ENCODE measurements at regions not wholly inside any gene's neighbourhood (a gene's known extent, or its start where the extent isn't known, plus 50 kb on each side); places are given as distances from the start of the nearest gene placed in this dataset.
"Not testable (repeated sequence)": the region's sequence is repeated elsewhere in the genome, so short reads cannot be mapped to it uniquely, and the experiment has no call there.

DNA sequence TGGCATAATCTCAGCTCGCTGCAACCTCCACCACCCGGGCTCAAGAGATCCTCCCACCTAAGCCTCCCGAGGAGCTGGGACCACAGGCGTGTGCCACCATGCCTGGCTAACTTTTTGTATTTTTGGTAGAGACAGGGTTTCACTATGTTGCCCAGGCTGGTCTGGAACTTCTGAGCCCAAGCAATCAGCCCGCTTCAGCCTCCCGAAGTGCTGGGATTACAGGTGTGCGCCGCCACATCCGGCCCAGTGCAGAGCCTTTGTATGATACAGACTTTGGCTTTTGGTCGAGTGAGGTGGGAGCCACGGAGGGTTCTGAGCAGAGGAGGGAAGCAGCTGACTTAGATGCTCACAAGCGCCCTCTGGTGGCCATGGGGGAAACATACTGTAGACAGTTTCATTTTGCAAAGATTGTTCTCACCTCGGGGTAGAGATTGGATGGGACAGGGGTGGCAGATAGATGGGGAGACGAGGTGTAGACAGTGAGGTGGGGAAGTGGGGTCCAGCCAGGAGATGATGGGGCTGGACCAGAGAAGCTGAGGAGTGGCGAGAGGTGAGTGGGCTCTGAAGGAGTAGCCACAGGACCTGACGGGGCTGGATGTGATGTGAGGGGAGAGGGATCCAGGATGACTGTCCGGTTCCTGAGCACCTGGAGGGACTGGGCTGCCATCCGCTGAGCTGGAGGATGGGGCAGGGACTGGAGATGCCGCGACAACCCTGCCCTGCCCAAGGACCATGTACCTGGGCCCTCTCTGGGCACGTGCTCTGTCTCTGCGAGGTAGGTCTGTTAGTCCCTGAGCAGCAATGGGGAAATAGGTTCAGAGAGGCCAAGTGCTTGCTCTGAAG lies 105.1 kb downstream of the CRLF3 start:
- H3K4me1 ChIP-seq (ENCODE audit: insufficient read depth, low read length); H3K36me3 ChIP-seq (ENCODE audit: insufficient read depth, low read length); H3K4me3 ChIP-seq (ENCODE audit: low read depth in 1 of 2, low read length in 2 of 2); H3K27me3 ChIP-seq (ENCODE audit: control insufficient read depth in 1 of 2, insufficient read depth in 2 of 2, low read length in 2 of 2); H3K9ac ChIP-seq (ENCODE audit: low read length); H3K9me3 ChIP-seq (ENCODE audit: low read length); H3K27ac ChIP-seq (ENCODE audit: low read depth, low read length): not testable (repeated sequence)

GRCh38 chr17:30718691-30719090 lies 105.8 kb downstream of the CRLF3 start:
- H3K9ac ChIP-seq (ENCODE audit: low read length); H3K27me3 ChIP-seq (ENCODE audit: control insufficient read depth in 1 of 2, insufficient read depth in 2 of 2, low read length in 2 of 2); H3K4me3 ChIP-seq (ENCODE audit: low read depth in 1 of 2, low read length in 2 of 2); H3K27ac ChIP-seq (ENCODE audit: low read depth, low read length); H3K4me1 ChIP-seq (ENCODE audit: insufficient read depth, low read length); H3K36me3 ChIP-seq (ENCODE audit: insufficient read depth, low read length); H3K9me3 ChIP-seq (ENCODE audit: low read length): not testable (repeated sequence)

DNA sequence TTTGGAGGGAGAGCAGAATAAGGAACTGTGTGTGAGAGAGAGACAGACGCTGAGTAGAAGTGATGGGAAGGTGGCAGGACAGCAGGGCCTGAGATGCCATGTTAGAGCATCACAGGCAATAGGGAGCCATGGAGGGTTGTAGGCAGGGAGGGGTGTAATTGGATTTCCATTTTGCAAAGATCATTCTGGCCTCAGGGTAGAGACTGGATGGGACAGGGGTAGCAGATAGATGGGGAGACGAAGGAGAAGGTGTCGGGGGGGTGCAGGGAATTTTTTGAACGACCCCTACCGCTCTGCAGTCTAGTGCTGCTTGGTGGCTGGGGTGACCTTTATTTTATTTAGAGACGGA lies 106.4 kb downstream of the CRLF3 start:
- H3K4me1 ChIP-seq (ENCODE audit: insufficient read depth, low read length); H3K4me3 ChIP-seq (ENCODE audit: low read depth in 1 of 2, low read length in 2 of 2); H3K9ac ChIP-seq (ENCODE audit: low read length); H3K27me3 ChIP-seq (ENCODE audit: control insufficient read depth in 1 of 2, insufficient read depth in 2 of 2, low read length in 2 of 2); H3K36me3 ChIP-seq (ENCODE audit: insufficient read depth, low read length); H3K27ac ChIP-seq (ENCODE audit: low read depth, low read length); H3K9me3 ChIP-seq (ENCODE audit: low read length): not testable (repeated sequence)

DNA sequence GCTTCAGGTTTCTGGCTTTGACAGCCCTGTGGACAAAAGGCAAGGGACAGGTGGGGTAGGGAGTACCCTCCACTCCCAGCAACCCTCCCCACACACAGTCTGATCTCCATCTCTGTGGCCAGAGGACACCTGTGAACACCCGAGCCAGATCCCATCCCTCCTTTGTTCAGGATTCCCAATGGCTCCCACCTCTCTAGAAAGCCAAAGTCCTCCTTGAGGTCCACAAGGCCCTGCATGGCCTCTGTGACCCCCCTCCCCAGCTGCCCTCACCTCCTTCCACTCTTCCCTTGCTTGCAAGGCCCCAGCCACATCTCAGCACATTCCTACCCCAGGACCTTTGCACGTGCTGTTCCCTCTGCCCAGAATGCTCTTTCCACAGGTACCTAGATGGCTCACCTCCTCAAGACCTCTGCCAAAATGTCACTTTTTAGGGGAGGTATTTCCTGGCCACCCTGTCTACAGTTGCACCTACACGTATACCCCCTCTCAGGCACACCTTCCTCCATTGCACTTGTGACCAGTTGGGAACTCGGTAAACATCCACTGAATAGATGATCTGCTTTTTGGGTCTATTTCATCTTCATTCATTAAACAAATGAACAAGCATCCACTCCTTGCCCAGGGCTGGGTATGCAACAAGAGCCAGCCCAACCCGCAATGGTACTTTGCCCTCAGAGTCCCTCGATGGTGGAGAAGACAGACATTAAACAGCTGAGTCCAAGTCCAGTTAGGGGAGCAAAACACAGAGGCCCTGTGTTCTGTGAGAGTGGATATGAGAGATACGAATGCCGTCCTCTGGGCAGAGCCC lies 107.0 kb downstream of the CRLF3 start:
- H3K27ac ChIP-seq (ENCODE audit: low read depth, low read length), result no peak overlapping the region
- no peaks in the 10 kb centered on the region for H3K4me1 ChIP-seq (ENCODE audit: insufficient read depth, low read length)
- no peaks in the 10 kb centered on the region for H3K27me3 ChIP-seq (ENCODE audit: control insufficient read depth in 1 of 2, insufficient read depth in 2 of 2, low read length in 2 of 2)
- no peak overlapping the region for H3K4me3 ChIP-seq (ENCODE audit: low read depth in 1 of 2, low read length in 2 of 2)
- no peaks in the 10 kb centered on the region for H3K9me3 ChIP-seq (ENCODE audit: low read length)
- H3K9ac ChIP-seq (ENCODE audit: low read length), result no peak overlapping the region
- no peaks in the 10 kb centered on the region for H3K36me3 ChIP-seq (ENCODE audit: insufficient read depth, low read length)

GRCh38 chr17:30716461-30717290 lies 107.8 kb downstream of the CRLF3 start:
- Histone ChIP-seq H3K36me3 (ENCODE audit: insufficient read depth, low read length) (no peaks in the 10 kb centered on the region), H3K9ac (ENCODE audit: low read length) (no peak overlapping the region), H3K27me3 (ENCODE audit: control insufficient read depth in 1 of 2, insufficient read depth in 2 of 2, low read length in 2 of 2) (no peaks in the 10 kb centered on the region), H3K4me3 (ENCODE audit: low read depth in 1 of 2, low read length in 2 of 2) (no peak overlapping the region), H3K9me3 (ENCODE audit: low read length) (no peaks in the 10 kb centered on the region), H3K4me1 (ENCODE audit: insufficient read depth, low read length) (no peaks in the 10 kb centered on the region), H3K27ac (ENCODE audit: low read depth, low read length) (no peak overlapping the region)

GRCh38 chr17:30714825-30715622 lies 109.5 kb downstream of the CRLF3 start:
- H3K36me3 ChIP-seq (ENCODE audit: insufficient read depth, low read length); H3K9ac ChIP-seq (ENCODE audit: low read length); H3K4me3 ChIP-seq (ENCODE audit: low read depth in 1 of 2, low read length in 2 of 2); H3K9me3 ChIP-seq (ENCODE audit: low read length); H3K4me1 ChIP-seq (ENCODE audit: insufficient read depth, low read length); H3K27ac ChIP-seq (ENCODE audit: low read depth, low read length); H3K27me3 ChIP-seq (ENCODE audit: control insufficient read depth in 1 of 2, insufficient read depth in 2 of 2, low read length in 2 of 2): not testable (repeated sequence)

- H3K9me3 ChIP-seq (ENCODE audit: low read length); H3K36me3 ChIP-seq (ENCODE audit: insufficient read depth, low read length); H3K4me3 ChIP-seq (ENCODE audit: low read depth in 1 of 2, low read length in 2 of 2); H3K9ac ChIP-seq (ENCODE audit: low read length); H3K4me1 ChIP-seq (ENCODE audit: insufficient read depth, low read length); H3K27me3 ChIP-seq (ENCODE audit: control insufficient read depth in 1 of 2, insufficient read depth in 2 of 2, low read length in 2 of 2); H3K27ac ChIP-seq (ENCODE audit: low read depth, low read length): not testable (repeated sequence)
These were observed 110.7 kb downstream of the CRLF3 start for GRCh38 chr17:30713805-30714204.

GRCh38 chr17:30712859-30713258 lies 111.6 kb downstream of the CRLF3 start:
- H3K27me3 ChIP-seq (ENCODE audit: control insufficient read depth in 1 of 2, insufficient read depth in 2 of 2, low read length in 2 of 2); H3K27ac ChIP-seq (ENCODE audit: low read depth, low read length); H3K4me3 ChIP-seq (ENCODE audit: low read depth in 1 of 2, low read length in 2 of 2); H3K4me1 ChIP-seq (ENCODE audit: insufficient read depth, low read length); H3K9me3 ChIP-seq (ENCODE audit: low read length); H3K36me3 ChIP-seq (ENCODE audit: insufficient read depth, low read length); H3K9ac ChIP-seq (ENCODE audit: low read length): not testable (repeated sequence)

DNA sequence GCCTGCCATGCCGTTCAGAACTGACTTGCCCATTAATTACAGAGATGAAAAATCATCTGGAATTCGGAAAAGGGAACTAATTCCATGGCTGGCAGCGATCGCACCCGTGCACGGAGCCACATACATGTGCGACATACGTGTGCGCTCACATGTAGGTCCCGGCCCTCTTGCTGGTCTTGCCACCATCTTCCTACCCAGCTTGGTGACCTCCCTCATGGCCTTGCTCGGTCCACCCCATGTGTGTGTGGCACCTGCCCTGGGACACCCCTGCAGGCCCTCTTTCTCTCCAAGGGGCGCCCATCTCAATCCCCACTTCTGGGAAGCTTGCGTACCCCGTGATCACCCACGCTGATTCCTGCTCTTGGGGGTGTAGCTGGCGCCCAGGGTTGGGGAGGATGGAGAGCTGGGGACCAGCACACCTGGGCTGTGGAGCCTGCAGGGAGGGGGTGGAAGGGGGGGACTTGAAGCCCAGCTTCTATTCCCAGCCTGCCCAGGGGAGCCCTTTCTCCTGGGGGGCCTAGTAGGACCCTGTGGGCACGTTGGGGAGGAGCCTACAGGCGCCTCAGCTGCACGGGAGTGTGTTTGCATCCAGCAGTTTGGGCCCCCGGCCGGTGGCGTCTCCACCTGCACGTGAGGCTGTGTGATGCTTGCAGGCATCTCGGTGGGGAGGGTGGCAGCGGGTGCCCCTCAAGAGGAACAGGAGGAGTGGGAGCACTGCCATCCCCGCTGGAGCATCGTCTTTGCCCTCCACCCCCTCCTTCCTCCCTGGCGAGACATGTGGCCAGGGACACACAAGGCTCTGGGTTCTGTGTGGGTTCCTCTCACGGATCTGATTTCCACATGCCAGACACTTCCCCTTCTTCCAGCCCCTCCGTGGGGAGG lies 112.6 kb downstream of the CRLF3 start:
- H3K27ac ChIP-seq (ENCODE audit: low read depth, low read length); H3K4me1 ChIP-seq (ENCODE audit: insufficient read depth, low read length); H3K9me3 ChIP-seq (ENCODE audit: low read length); H3K9ac ChIP-seq (ENCODE audit: low read length); H3K4me3 ChIP-seq (ENCODE audit: low read depth in 1 of 2, low read length in 2 of 2); H3K36me3 ChIP-seq (ENCODE audit: insufficient read depth, low read length); H3K27me3 ChIP-seq (ENCODE audit: control insufficient read depth in 1 of 2, insufficient read depth in 2 of 2, low read length in 2 of 2): not testable (repeated sequence)

- H3K4me1 ChIP-seq (ENCODE audit: insufficient read depth, low read length); H3K4me3 ChIP-seq (ENCODE audit: low read depth in 1 of 2, low read length in 2 of 2); H3K27me3 ChIP-seq (ENCODE audit: control insufficient read depth in 1 of 2, insufficient read depth in 2 of 2, low read length in 2 of 2); H3K27ac ChIP-seq (ENCODE audit: low read depth, low read length); H3K9ac ChIP-seq (ENCODE audit: low read length); H3K36me3 ChIP-seq (ENCODE audit: insufficient read depth, low read length); H3K9me3 ChIP-seq (ENCODE audit: low read length): not testable (repeated sequence)
These were observed 113.3 kb downstream of the CRLF3 start for GRCh38 chr17:30711176-30711575.
